CD4-positive, alpha-beta T cell treated with Interleukin-12 subunit alpha and Interleukin-12 subunit beta, for 1 hour (primary cell): ENCODE measurements at regions not wholly inside any gene's neighbourhood (a gene's known extent, or its start where the extent isn't known, plus 50 kb on each side); places are given as distances from the start of the nearest gene placed in this dataset.
"Not testable (repeated sequence)": the region's sequence is repeated elsewhere in the genome, so short reads cannot be mapped to it uniquely, and the experiment has no call there.

Experiments
- DNase-seq: peaks from one replicate; pipeline ENCODE4 v3.0.0-alpha.2; 2020

DNA sequence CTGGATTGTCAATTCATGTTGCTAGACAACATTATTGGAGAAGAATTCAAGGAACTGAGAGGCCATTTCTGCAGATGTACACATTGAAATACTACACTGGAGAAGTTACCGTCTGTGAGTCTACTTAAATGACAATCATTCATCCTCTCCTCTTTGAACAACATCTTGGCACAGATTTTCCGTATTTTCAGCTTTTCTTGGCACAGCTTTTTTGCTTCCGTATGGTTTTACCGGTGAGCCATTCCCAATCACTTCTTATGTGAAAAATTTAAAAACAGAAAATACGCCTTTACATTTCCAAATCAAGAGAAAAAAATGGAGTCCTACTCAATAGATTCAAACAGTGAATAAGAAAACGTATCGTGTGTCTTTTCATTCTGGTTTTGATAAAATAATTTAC, 1493.7 kb downstream of the AMY1C start:
- DNase-seq: no peak

DNA sequence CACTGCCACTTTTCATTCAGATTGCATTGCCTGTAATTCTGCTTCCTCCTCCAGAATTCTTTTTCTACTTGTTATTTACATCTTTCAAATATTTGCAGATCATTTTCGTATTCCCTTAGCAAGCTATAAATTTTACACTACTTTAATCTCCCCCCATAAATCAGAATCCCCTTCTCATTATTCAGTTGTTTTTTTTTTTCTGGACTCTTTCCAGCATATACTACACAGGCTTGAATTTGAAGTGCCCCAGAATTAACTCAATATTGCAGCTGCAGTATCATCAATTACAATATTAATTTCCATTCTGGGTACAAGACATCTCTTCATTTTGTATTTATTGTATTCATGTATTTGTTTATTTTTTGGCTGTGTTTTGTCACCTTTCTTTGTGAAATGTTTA, 1494.3 kb downstream of the AMY1C start:
- no peak for DNase-seq

DNA sequence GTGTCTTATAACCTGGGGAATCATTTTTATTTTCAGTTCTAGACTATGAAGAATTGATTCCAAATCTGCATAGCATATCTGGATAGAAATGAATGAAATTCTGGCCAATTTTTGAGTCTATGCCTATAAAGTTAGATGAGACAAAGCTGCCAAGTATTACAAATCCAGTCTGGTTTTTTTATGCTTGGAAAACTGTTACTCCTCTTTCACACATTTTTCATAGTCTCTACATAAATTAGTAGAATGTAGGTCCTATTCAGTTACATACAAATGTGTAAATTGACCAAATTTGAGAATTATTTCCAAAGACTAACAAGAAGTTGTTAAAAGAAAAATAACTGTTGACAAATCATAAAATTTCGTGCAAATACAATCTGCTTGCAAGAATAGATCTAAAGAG, 1505.2 kb downstream of the AMY1C start:
- DNase-seq: no peak

DNA sequence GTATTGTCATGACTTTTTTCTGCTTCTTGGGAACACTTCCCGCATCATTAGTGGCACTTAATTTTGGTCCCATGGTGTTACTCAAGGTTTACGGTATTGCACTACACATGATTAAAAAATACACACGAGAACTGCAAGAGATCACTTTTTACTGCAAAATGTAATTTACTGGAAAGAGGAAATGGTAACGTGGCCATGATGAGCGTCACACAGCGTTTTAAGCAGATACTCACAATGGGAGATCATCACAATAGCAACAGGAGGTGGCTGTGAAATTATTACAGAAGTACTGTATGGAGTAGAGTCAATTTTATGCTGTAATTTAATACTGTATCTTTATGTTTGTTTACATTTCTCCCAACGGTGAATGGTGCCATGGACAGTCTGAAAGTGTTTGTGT, 1510.3 kb downstream of the AMY1C start:
- no peak for DNase-seq

DNA sequence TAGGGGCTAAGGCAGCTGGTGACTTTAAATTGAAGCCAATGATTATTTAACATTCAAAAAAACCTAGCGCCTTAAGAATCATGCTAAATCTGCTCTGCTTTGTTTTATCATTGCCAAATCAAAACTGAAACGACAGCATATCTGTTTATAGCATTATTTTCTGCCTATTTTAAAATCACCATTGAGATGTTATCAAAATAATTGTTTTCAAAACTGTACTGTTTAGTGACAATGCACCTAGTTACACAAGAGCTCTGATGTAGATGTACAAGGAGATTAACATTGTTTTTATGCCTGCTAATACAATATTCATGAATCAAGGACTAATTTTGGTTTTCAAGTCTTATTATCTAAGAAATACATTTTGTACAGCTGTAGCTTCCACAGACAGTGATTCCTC, 1521.3 kb downstream of the AMY1C start:
- no peak for DNase-seq

DNA sequence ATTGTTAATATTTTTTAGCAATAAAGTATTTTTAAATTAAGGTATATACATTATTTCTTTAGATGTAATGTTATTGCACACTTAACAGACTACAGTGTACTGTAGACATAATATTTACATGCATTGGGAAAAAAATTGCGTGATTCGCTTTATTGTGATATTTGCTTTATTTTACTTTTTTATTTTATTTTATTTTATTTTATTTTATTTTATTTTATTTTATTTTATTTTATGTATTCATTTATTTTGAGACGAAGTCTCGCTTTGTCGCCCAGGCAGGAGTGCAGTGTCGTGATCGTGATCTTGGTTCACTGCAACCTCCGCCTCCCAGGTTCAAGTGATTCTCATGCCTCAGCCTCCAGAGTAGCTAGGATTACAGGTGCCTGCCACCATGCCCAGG, 1522.7 kb downstream of the AMY1C start:
- not testable (repeated sequence) for DNase-seq

DNA sequence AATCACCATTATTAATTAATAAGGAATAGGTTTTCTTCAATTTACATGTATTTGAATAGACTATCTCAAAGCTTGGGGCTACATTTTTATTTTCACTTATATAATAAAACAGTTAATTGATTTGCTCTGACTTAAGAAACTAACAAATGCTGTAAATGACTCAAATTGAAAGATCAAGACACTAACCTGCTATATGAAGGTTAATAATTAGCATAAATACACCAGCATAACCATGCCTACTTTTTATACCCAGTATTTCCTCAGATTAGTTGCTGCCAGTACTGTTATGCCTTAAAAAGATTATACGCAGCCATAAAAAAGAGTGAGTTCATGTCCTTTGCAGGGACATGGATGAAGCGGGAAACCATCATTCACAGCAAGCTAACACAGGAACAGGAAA, 1545.1 kb downstream of the AMY1C start:
- DNase-seq: no peak

DNA sequence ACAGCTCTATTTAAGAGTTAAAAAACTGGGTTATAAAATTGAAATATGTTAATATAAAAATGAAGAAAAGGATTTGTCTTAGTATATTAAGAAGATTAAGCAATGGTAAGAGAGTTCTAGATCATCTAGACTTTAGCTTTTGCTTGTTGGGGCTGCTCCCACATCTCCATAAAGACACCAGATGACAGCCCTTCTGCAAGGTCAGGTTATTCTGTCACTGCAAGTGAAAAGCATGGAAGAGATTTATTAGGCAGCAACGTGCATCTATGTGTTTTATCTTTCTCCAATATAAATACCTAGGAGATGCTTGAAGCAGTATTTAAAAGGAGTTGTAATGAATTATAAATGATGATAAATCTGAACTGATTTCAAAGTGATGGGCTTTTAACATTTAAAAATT, 1560.4 kb downstream of the AMY1C start:
- DNase-seq: no peak

DNA sequence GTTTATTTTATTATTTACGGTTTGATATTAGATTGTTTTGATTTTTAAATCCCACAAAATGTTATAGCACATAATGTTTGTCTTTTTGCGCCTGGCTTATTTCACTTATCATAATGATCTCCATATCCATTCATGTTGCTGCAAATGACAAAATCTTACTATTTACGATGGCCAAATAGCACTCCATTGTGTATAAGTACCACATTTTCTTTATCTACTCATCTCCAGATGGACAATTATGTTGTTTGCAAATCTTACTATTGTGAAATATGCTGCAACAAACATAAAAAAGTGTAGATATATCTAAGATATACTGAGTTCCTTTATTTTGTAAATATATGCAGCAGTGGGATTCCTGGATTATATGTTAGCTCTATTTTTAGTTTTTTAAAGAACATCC, 1568.3 kb downstream of the AMY1C start:
- no peak for DNase-seq

DNA sequence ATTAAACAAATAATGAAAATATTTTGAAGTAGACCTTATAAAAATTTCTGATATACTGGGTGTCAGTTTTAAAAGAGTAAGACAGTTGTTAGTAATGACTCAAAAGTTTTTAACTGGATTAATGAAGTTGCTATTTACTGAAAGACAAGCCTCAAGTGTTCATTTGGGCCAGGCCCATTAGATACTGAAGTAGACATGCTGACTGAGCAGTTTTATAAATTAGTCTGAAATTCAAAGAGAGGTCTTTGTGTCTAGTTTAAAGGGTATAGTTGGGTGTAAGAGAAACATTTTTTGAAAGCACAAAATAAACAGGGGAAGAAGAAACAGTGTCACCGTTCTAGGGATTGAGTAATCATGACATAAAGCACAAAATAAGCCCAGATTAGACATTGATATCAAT, 1577.2 kb downstream of the AMY1C start:
- DNase-seq: no peak

DNA sequence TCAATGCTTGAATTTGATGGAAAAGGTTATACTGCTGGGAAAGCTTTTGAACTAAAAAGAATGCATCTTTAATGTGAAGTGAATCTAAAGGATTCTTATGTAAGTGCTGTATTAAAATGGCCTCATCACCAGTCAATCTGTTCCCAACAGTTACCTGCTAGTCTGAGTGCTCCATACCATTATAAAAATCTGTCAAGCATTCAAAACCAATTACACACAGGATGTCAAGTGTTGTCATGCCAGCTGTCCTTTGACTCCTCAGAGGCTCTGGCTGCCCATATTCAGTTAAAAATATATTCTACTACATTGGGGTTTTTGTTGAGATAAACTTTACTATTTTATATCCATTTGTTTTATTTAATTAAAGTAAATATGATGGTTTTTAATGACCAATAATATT, 1587.7 kb downstream of the AMY1C start:
- DNase-seq: no peak

DNA sequence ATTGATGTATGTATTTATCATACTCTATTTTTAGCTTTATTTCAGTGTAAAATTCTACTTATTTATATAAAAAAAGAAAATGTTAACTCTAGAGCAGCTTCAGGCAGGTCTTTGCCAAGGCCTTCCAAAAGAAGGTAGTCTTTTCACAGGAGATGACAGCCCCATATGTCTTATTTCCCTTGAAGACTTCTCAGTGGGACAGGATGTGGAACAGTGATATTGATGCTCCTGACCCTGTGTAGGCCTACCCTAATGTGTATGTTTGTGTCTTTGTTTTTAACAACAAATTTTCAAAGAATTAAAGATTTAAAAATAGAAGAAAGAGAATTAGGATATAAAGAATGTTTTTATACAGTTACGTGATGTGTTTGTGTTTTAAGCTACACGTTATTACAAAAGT, 1593.6 kb downstream of the AMY1C start:
- DNase-seq: no peak

DNA sequence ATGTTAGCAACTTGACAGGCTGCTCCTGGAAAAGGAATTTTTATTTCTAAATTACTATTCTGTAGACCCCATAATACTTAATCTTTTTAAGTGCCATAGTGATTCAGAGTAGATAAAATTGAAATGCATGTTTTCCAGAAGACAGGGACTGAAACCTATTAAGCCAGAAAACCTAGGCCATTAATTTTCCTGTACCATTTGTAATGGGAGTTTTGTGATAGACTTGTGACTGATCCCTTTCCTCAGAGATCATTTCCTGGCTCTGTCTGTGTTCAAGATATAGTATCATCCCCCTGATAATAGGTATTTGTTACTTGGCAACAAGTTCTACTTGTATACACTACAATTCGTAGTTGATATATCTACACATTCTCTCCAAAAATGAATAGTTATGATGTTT, 1609.8 kb downstream of the AMY1C start:
- DNase-seq: no peak

DNA sequence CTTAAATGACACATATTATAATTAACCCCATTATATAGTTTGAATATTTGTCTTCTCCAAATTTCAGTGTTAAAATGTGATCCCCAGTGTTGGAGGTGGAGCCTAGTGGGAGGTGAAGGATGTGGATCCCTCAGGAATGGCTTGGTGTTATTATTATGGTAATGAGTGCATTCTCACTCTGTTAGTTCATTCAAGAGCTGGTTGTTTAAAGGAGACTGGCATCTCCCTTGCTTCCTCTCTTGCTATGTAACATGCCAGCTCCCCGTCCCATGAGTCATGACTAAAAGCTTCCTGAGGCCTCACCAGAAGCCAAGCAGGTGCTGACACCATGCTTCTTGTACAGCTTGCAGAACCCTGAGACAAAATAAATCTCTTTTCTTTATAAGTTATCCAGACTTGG, 1612.7 kb downstream of the AMY1C start:
- no peak for DNase-seq

DNA sequence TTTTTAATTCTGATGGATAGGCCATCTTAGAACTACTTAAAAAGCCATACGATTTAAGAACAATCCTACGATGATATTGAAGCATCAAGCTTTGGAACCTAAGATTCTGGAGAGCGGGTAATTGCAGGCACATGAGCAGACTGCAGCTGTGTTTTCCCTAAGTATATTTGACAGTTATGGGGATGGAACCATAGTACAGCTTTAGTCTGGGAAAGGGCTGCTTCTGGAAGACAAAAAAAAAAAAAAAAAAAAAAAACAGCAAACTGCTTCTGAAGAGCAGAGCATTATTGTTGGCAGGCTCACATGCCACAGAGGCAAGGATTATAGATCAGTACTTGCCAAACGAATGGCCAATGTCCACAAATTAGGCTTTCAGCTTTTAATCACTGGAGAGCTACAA, 1618.7 kb downstream of the AMY1C start:
- DNase-seq: no peak

DNA sequence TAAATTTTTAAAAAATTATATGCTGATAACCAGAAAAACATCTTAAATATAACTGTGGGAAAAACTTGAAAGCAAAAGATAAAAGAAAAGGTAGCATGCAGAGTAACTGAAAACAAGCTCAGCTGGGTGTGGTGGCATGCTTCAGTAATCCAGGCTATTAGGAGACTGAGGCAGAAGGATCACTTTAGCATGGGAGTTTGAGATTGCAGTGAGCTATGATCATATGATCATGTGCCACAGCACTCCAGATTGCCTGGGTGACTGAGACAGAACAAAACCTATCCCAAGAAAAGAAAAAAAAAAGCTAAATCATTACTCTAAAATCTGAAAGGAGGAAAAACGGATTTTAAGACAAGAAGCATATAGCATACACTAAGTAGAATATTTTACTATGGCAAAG, 1624.0 kb downstream of the AMY1C start:
- DNase-seq: no peak

DNA sequence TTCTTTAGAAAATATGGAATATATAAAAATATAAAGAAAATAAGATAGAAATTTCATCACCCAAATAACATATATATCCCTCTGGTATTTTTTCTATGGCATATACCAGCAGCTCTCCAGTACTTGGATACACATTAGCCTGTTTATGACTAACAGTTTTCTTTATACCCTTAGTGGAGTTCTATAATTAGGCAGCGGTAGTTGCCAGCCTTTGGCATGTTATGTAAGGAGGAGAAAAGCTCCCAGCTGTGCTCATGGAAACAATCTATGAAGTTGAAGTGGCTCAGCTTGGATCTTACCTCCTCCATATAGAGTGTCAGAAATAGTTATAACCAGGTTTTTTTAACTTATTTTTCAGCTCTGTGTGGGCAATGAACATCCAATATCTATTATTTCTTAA, 1636.8 kb downstream of the AMY1C start:
- no peak for DNase-seq

DNA sequence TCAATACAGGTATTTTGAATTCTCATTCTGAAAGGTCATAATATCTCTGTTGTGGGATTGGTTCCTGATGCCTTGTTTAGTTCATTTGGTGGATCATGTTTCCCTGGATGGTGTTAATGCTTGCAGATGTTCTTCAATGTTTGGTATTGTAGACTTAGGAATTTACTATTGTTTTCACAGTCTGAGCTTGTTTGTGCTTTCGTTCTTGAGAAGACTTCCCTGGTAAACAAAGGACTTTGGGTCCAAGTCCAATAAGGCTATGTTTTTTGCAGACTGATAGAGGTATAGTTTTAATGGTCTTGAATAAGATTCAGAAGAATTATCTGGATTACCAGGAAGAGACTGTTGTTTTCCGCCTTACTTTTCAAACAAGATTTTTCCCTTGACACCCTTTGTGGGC, 1646.3 kb downstream of the AMY1C start:
- DNase-seq: no peak

DNA sequence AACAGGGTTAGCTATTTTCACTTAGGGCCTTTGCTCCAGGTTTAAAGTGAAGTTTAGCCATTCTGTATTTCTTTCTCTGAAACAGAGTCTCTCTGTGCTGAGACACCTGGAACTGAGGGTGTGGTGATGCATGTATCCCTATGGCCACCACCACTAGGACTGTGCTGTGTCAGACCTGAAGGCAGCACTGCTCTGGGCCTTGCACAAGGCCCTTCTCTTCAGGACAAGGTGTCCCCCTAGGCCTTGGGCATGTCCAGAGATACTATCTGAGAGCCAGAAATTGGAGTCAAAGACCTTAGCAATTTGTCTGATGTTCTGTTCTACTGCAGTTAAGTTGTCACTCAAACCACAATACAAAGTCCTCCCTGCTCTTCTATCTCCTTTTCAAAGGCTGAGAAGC, 1649.2 kb downstream of the AMY1C start:
- DNase-seq: no peak

DNA sequence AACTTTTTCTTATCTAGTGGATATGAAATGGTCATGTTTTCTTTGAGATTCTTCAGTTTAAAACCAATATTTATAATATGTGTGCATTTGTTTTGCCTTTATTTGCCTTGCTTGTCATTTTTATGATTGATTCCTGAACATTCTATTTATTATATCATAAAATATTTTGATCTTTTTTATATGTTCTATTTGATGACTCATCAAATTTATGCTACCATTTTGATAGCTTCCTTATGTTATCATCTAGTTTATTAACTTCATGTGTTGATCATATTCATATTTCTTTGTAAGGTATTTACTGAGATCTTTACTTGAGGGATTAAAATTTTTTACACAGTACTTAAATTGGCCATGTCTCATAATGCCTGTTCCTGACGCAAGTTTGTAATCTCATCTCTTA, 1650.0 kb downstream of the AMY1C start:
- no peak for DNase-seq

DNA sequence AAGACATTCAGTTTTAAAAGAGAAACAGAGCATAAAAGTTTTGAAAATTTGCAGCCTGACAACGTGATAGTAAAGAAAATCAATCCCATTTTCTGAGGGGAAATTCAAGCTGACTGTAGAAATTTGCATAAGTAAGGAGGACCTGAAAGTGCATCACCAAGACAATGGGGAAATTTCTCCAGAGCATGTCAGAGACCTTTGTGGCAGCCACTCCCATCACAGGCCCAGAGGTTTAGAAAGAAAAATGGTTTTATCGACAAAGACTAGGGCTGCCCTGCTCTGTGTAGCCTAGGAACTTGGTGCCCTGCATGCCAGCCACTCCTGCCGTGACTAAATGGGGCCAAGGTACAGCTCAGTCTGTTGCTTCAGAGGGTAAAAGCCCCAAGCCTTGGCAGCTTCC, 1640.2 kb upstream of the PRMT6 start:
- DNase-seq: no peak

DNA sequence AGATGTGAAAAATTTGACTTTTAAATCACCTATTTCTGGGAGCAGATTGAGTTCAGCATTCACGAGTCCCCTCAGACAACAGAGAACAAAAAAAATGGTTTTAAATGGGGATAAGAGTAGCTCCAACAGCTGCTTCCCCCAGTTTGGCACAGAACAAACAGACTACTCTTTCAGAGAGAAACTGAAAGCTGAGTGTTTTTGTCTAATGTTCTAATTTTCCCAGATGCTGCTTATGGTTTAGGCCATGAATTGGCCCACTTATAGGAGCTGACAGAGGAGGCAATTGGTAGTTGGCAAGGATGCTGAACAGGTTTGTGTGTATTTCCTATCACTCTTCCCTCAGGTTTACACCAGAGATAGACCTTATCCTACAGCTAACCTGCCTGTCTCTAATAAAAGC, 1637.4 kb upstream of the PRMT6 start:
- DNase-seq: no peak

DNA sequence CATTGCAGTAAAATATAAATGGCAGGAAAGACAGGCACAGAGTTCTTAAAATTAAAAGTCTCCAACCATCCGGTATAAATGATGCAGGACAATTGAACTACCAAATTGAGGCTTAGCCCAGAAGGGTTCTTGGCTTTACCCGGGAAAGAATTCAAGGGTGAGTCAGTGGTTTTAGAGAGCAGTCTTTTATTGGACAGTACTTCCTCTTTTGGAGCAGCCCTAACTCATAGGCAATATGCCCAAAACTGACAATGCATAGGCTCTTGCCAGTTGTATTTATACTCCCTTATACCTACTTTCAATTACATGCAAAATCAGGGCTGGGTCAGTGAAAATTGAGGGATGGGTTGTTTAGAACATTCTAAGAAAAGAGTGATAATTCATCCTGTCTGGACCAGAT, 1628.9 kb upstream of the PRMT6 start:
- no peak for DNase-seq

DNA sequence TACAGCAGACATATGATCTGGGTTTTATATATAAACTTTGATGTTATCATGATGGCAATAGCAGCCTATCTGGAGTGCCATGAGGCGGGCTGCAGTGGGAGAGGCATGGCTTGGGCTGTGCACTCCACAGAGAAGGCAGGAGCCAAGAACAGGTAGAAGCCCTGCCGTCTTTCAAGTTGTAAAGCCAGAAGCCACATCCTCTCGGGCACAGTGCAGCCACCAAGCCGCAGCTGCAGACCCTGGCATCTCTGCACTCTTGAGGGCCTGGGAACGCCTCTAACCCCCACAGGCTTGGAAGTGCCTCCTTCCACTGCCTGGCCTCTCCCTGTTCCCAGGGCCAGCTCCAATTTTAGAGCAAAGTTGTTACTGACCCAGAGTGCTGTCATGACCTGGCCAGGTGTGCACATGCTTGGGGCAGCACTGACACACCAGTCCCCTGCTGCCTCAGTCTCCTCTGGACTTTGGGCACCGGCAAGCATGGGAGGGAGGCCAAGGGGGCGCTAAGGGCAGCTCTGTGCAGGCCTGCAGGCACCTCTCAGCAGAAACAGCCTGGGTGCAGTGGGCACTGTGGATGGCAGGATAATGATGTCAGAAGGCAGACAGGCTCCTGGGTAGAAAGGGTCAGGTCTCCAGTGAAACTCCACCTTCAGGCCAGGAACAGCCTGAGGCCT, 1619.8 kb upstream of the PRMT6 start:
- no peak for DNase-seq

DNA sequence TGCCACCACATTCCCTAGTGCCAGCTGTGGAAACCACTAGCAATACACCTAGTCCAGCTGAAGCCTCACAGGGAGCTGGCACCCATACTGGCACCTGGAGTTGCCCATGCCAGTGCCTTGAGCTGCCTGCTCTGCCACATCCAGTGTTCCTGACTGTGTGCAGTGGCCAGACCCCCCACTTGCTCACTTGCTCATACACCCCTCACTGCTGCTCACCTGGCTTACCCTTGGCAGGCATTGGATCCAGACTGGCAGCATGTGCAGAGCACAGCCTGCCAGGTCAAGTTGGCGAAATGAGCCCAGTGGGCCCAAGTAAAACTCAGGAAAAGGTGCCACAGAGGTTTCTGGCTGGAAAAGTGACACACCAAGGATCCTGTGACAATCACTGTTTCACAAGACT, 1618.6 kb upstream of the PRMT6 start:
- no peak for DNase-seq

DNA sequence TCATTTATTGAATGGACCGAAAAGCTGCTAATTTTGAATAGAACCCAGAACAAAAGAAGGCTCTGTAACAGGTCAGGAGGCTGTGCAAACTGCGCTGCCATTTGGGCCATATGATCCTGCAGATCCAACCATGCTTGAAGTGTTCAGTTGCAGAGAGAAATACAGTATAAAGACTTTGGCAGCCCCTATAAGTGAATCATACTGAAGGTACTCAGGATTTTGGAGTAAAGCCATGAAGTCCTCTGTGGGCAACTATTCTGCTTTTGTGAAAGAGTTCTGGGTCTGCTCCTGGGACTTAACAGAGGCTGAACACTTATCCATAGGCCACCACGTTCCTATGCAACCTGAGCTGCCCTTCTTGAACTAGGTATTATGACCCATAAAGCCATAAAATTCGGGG, 1613.6 kb upstream of the PRMT6 start:
- DNase-seq: no peak
